ENCODE measurements at regions not wholly inside any gene's neighbourhood (a gene's known extent, or its start where the extent isn't known, plus 50 kb on each side); places are given as distances from the start of the nearest gene placed in this dataset.

DNA sequence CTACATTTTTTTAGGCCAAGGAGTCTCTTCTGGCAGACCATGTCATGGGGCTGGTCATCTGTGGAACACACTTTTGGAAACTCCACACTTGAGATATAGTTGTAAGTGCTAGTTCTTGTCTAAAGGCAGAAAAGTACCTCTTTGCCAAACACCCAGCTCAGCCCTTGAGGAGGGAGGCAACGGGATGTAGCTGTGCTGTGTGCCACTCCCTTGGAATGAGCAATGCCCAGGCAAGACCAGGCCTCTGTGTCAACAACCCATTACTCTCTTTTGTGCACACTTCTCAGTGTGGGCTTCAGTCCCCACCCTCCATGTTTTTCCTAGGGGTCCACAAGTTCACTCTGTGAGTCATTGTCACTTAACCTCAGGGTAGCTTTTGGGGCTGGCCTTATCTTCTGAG is 528.3 kb upstream of the CFAP20DC start:
- TF ChIP-seq, protein P1, sequence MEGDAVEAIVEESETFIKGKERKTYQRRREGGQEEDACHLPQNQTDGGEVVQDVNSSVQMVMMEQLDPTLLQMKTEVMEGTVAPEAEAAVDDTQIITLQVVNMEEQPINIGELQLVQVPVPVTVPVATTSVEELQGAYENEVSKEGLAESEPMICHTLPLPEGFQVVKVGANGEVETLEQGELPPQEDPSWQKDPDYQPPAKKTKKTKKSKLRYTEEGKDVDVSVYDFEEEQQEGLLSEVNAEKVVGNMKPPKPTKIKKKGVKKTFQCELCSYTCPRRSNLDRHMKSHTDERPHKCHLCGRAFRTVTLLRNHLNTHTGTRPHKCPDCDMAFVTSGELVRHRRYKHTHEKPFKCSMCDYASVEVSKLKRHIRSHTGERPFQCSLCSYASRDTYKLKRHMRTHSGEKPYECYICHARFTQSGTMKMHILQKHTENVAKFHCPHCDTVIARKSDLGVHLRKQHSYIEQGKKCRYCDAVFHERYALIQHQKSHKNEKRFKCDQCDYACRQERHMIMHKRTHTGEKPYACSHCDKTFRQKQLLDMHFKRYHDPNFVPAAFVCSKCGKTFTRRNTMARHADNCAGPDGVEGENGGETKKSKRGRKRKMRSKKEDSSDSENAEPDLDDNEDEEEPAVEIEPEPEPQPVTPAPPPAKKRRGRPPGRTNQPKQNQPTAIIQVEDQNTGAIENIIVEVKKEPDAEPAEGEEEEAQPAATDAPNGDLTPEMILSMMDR (IDR thresholded peaks at IDR 0.05; ENCODE audit: borderline replicate concordance, control extremely low read depth, extremely low read depth, insufficient read depth, missing control alignments), result no peak
- in situ Hi-C loops (cut with MboI; ENCODE audit: low sequenced_read_pairs, unreplicated experiment), result loop anchor here (10.0 to 25.0 kb wide), 3 partner anchors 284 to 1809 kb away; no protein-coding TSS in a partner anchor
- no peak for DNase-seq (ENCODE audit: low spot score)

DNA sequence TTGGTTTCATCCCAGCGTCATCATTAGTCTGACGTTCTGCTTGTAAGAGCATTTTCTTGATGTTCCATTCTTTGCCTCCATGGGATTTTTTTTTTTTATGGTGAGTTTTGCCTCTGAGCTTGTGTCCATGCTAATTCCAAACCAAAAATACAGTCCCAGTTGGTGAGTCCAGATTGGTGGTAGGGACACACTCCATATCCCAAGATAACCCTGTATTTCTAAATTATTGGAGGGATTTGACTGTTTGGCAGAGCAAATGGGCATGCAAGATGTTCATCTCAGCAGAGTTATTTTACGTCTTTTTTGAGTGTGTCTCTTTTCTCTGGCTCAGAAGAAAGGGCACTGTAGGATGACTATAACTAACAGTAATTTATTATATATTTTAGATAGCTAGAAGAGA is 526.8 kb upstream of the CFAP20DC start:
- in situ Hi-C loops (cut with MboI; ENCODE audit: low sequenced_read_pairs, unreplicated experiment), result loop anchor here (10.0 to 25.0 kb wide), 3 partner anchors 286 to 1811 kb away; no protein-coding TSS in a partner anchor
- DNase-seq (ENCODE audit: low spot score), result no peak
- TF ChIP-seq, protein P1 (IDR thresholded peaks at IDR 0.05; ENCODE audit: borderline replicate concordance, control extremely low read depth, extremely low read depth, insufficient read depth, missing control alignments), result no peak

DNA sequence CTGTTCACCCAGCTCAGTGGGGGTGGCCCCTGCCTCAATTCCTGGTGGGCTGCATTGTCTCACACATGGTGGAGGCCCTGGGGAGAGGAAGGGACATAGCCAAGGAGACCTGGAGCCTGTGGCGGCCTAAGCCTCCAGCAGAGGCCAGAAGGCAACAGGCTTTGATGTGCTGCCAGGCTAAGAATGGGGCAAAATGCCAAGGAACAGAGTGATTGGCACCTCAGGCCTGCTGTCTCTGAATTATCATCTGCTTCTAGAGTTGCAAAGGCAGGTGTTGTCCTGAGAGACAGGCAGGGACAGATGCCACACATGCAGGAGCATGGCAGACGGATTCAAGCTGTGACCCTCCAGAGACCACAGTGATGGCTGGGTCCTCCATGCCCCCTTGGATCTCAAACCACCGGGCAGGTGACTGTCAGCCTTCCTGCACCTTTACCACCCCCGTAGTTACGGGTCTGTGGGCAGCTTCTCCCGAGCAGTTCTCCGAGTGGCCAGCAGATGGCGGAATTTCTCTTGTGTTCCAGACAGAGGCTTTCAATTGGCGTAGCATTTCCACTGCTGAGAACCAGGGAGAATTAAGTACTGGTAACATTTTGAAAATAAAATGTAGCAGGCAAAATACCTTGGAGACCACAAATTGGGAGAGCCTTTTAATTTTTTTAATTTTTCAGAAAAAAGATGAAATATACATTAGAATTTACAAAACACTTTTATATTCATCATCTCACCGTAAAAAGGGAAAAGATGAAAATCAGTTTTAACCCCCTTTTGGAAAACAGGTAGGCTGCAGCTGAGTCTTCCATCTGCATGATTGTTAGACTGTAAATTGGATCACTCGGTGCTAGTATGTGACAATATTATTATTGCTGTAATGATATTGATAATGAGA is 525.5 kb upstream of the CFAP20DC start:
- DNase-seq (ENCODE audit: low spot score), result peak; percentile 79
- in situ Hi-C loops (cut with MboI; ENCODE audit: low sequenced_read_pairs, unreplicated experiment), result loop anchor here (10.0 to 25.0 kb wide), 3 partner anchors 287 to 1812 kb away; no protein-coding TSS in a partner anchor
- TF ChIP-seq, protein P1 (IDR thresholded peaks at IDR 0.05; ENCODE audit: borderline replicate concordance, control extremely low read depth, extremely low read depth, insufficient read depth, missing control alignments), result peak; percentile 91

DNA sequence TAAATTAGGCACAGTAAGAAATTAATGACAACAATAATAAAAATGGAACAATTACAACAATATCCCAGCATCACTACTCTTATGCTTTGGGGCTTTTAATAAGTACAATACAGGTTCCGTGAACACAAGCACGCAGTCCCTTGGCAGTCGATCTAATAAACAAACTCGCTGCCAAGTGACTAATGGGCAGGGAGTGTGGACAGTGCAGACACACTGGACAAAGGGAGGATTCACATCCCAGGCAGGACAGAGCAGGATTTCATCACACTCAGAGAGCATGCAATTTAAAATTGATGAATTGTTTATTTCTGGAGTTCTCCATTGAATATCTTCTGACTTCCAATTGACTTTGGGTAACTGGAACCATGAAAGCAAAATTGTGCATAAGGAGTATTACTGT is 524.1 kb upstream of the CFAP20DC start:
- DNase-seq (ENCODE audit: low spot score), result no peak
- TF ChIP-seq, protein P1 (IDR thresholded peaks at IDR 0.05; ENCODE audit: borderline replicate concordance, control extremely low read depth, extremely low read depth, insufficient read depth, missing control alignments), result no peak
- in situ Hi-C loops (cut with MboI; ENCODE audit: low sequenced_read_pairs, unreplicated experiment), result loop anchor here (10.0 kb wide), 1 partner anchor 359 kb away; no protein-coding TSS in a partner anchor

DNA sequence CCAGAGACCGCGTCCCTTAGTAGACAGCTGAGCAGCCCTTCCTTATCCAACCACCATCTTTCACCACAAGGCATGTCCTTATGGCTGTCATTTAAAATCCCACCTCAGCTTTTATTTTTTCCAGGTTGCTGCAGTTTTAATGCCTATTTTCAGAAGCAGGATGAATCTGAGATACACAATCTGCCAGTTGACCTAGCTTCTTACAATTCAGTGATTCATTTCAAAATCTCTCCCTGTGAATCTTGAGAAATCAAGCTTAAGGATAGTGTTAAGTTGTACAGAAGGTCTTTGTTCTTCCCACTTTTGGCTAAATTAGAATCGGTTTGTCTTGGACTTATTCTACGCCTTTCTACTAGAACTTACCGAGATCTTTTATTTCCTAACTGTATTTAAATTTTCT is 522.3 kb upstream of the CFAP20DC start:
- in situ Hi-C loops (cut with MboI; ENCODE audit: low sequenced_read_pairs, unreplicated experiment), result loop anchor here (10.0 kb wide), 1 partner anchor 357 kb away; no protein-coding TSS in a partner anchor
- TF ChIP-seq, protein P1 (IDR thresholded peaks at IDR 0.05; ENCODE audit: borderline replicate concordance, control extremely low read depth, extremely low read depth, insufficient read depth, missing control alignments), result no peak
- no peak for DNase-seq (ENCODE audit: low spot score)

DNA sequence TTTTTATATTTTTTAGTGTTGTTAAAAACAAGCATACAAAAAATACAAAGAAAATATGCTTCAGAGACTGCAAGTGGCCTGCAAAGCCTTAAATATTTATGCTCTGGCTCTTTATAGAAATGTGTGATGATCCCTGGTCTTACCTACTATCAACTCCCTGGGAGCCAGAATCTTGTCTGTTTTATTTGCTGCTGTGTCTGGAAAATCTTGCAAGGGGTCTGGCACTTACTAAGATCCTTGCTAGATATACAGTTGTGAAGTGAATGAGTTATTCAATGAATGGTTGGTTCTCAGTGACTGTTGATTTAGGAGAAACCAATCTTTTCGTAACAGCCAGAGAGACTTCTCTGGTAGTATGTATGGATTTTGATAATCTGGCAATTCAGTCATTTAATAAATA is 521.0 kb upstream of the CFAP20DC start:
- in situ Hi-C loops (cut with MboI; ENCODE audit: low sequenced_read_pairs, unreplicated experiment), result loop anchor here (10.0 kb wide), 1 partner anchor 356 kb away; no protein-coding TSS in a partner anchor
- DNase-seq (ENCODE audit: low spot score), result no peak
- TF ChIP-seq, protein P1 (IDR thresholded peaks at IDR 0.05; ENCODE audit: borderline replicate concordance, control extremely low read depth, extremely low read depth, insufficient read depth, missing control alignments), result no peak
